Inflammatory macrophage treated with lipopolysaccharide for 1 hour (primary cell): ENCODE measurements at regions not wholly inside any gene's neighbourhood (a gene's known extent, or its start where the extent isn't known, plus 50 kb on each side); places are given as distances from the start of the nearest gene placed in this dataset.

Experiments
- DNase-seq, 2 donors: peaks; one replicate each; pipeline ENCODE4 v3.0.0-alpha.2; 2020 to 2022

- no peak for DNase-seq
These were observed 140.5 kb downstream of the TOMM20 start for GRCh38 chr1:234988155-234988517.

DNA sequence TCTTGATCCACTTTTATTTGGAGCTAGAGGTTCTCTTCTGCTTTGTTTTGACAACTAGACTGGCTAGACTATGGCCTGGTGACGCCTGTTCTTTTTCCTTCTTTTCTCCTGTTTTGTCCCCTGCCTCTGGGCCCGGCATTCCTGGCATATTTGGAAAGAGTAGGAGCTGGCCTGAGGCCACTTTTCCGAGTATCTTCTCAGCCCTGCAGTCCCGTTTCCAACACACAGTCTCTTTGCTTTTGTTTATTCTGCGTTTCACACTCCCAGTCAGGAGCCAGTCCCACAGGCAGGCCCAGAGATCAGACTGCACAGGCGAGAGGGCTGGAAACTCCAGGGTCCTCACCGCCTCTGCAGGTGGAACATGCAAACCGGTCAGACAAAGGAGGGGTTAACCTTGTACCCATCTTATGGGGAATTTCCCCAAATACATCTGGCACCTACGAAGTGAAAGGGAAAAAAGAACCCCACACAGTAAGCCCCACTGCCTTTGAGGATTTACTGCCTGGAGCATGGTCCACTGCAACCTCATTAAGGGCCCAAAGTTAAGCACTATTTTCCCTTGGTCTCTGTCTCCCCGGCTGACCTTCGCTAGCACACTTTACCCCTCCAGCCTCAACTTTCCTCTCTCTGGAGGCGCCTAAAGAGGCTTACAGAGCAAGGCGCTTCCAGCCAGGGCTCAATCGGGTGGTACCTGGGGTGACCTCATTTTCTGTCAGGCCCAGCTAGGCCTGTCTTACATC, 141.1 kb downstream of the TOMM20 start:
- no peak for DNase-seq

GRCh38 chr1:234986750-234987414, 141.8 kb downstream of the TOMM20 start:
- peak; percentile 74 to 78 for DNase-seq

GRCh38 chr1:234985516-234986294, 142.9 kb downstream of the TOMM20 start:
- no peak for DNase-seq

GRCh38 chr1:234985007-234985370, 143.6 kb downstream of the TOMM20 start:
- no peak for DNase-seq

GRCh38 chr1:234983564-234984238, 144.9 kb downstream of the TOMM20 start:
- DNase-seq: no peak

GRCh38 chr1:234981758-234982157, 146.9 kb downstream of the TOMM20 start:
- DNase-seq: no peak

- peak; percentile 93 to 98 for DNase-seq
These were observed 147.8 kb downstream of the TOMM20 start for GRCh38 chr1:234980645-234981396.

DNA sequence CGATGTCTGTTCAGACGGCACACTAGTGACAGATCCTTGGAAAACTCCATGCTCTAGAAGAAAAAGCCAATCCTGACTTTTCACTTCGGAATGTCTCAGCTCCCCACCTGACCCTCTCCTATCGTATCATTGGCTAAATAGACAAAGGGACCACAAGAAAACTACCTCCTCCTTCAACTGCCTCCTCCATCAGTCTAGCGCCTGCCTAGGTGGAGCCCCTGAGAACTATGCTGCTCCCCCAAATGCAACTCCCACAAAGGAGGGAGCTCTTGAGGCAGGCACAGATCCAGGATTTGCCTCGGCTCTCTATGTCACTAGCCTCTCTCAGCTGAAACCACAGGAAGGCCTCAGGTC, 148.4 kb downstream of the TOMM20 start:
- DNase-seq: no peak

- DNase-seq: peak in 1 of 2 donors; percentile 47
These were observed 149.0 kb downstream of the TOMM20 start for GRCh38 chr1:234979296-234980279.

DNA sequence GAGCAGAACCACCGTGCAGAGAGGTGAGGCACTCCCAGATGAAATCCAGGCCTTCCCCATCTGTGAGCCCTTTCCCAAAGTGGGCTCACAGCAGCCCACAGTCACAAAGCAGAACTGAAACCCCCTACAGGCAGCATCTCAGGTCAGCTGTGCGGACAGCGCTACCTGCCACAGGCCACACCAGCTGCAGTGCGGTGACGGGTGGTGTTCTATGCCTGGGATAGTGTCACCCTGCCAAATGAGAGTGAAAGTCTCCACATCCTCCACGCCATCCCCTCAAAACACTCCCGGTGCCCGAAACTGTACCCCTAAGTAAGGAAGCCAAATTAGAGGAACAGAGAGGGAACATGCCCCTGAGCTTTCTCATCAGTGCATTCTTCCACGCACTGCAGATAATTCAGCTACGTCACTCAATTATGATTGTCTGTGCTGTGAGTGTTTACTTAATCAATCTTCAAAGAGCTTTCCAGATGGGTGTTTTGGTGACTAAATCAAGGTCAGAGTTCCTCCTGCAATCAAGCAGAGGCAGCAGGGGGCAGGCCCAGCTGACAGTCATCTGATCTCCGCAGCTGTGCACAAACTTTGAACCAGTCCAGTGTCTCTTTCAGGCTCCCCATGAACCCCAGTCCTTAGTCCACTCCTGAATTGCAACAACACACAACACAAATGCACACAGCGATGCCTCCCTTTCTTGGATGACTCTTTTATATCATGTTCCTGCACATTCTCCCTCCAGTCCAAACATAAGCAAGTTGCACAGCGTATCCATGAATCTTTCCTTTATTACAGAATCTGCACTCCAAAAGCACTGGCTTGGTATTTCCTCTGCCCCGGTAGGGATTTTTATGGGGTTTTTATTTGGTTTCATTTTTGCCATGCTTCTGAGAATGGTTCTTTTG, 150.0 kb downstream of the TOMM20 start:
- DNase-seq: peak; percentile 86 to 99

DNA sequence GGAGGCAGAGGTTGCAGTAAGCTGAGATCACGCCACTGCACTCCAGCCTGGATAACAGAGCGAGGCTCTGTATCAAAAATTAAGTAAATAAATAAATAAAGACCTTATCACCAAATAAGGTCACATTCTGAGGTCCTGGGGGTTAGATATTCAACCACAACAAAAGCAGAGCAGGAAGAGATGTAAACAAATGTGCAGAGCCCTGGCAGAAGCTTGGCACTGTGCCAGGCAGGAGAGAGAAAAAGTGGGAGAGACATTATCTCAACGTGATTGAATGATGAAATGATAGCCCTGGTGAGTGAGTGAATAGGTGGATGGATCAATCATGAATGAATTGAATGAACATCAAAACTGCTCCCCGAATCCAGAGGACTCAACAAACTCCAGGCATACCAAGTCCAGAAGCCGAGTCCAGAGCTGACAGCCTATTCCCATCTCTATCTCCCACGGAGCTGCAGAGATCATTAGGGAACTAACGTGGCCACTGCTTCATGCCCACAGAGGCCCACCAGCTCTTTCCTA, 150.7 kb downstream of the TOMM20 start:
- DNase-seq: peak in 1 of 2 donors; percentile 58

GRCh38 chr1:234976861-234977680, 151.6 kb downstream of the TOMM20 start:
- peak; percentile 49 to 62 for DNase-seq

DNA sequence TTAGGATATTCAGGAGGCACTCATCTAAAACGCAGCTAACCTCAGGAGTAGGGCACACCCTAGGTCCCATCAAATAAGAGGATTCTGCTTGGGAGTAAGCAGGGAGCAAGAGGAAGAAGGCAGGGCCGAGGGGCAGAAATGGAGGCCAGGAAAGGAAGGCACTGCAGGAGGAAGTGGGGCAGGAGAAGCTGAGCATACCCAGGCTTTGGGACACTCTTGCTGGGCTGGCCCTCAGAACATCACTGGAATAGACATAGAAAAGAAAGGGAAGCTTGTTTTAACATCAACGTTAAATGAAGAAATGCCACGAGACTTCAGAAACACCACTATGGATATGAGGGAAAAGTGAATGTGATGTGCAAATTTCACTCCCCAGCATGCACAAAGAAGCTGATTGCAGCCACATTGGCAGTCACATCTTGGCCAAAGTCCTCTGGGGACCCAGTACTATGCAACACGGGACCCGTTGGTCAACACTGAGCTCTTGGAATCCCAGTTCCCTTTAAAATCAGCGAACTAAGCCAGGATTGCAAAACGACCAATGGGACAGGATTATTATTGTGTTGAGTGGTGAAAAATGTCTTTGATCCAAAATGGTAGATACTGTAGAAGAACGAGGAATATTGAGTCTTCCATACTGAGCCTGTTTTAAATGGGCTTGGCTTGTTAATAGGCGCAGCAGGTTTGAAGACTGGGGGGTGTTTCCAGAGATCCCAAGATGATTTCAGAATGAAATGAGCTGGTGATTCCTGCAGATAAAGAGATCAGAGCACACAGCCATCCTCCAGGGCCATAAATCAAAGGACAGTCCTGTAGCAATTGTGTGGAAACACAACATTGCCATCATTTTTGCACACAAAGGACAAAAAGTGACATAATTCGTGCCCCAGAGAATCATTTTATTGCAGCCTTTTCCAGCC, 152.4 kb downstream of the TOMM20 start:
- peak; percentile 87 for DNase-seq

- peak; percentile 88 to 98 for DNase-seq
These were observed 153.3 kb downstream of the TOMM20 start for GRCh38 chr1:234975122-234975940.

GRCh38 chr1:234973426-234974250, 155.0 kb downstream of the TOMM20 start:
- DNase-seq: no peak
